BLaER1 treated with 17β-estradiol and CSF1 and Interleukin-3, amounts not matched to agents 10 nM and 100 nM (cell line): ENCODE measurements at regions not wholly inside any gene's neighbourhood (a gene's known extent, or its start where the extent isn't known, plus 50 kb on each side); places are given as distances from the start of the nearest gene placed in this dataset.

Source experiments
- H3K27ac ChIP-seq, 11 experiments: shearing (Covaris generic); formaldehyde crosslinking; 2 replicates each; pipeline ENCODE4 v1.8.1; 2022
- H3K27me3 ChIP-seq, 11 experiments: shearing (Covaris generic); formaldehyde crosslinking; 2 replicates each; pipeline ENCODE4 v1.8.1; 2022
- H3K36me3 ChIP-seq, 11 experiments: shearing (Covaris generic); formaldehyde crosslinking; 2 replicates each; pipeline ENCODE4 v1.8.1; 2022
- H3K4me1 ChIP-seq, 10 experiments: shearing (Covaris generic); formaldehyde crosslinking; 2 replicates each; pipeline ENCODE4 v1.8.1; 2022
- H3K4me2 ChIP-seq, 11 experiments: shearing (Covaris generic); formaldehyde crosslinking; 2 replicates each; pipeline ENCODE4 v1.8.1; 2022
- H3K4me3 ChIP-seq, 10 experiments: shearing (Covaris generic); formaldehyde crosslinking; 2 replicates each; pipeline ENCODE4 v1.8.1; 2022
- H3K9ac ChIP-seq, 11 experiments: shearing (Covaris generic); formaldehyde crosslinking; 2 replicates each; pipeline ENCODE4 v1.8.1; 2022
- H3K9me3 ChIP-seq, 11 experiments: shearing (Covaris generic); formaldehyde crosslinking; replicated peaks in 1 of 11; 2 replicates each; pipeline ENCODE4 v1.8.1; 2022
- H4K20me1 ChIP-seq, 11 experiments: shearing (Covaris generic); formaldehyde crosslinking; 2 replicates each; pipeline ENCODE4 v1.8.1; 2022
- Cebpa-rat ChIP-seq, 11 experiments: shearing (Covaris generic); IDR thresholded peaks; 2 replicates each; pipeline ENCODE4 v1.8.1; 2022

DNA sequence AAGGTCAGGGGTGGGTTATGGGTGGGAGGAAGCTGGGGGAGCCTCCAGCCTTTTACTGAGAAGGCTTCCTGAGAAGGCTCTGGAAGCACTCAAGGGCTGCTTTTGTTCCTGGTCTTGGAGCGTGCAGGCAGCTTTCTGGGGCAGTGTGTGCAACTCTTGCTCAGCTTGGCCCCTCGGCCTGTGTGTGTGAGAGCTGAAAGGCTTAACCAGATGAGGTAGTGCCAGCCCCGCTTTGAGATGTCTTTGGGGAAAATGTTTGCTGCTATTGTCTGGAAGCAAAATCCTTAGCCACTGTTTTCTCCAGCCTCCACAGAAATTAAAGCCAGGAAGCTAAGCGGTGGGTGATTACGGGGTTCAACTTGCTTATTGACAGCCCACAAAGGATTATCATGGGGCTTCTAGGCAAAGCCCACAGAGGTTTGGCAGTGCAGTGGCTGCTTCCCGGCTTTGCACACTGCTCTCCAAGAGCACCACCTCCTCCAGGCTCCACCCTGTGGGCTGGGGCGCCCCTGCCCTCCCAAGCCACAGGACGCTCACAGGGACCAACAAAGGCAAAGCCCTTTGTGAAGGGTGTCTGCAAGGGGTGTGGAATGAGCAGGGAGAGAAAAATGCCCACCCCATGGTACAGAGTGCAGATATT, 121.7 kb upstream of the TLE3 start:
- H3K27ac ChIP-seq: no peak overlapping the region
- no peaks in the 10 kb centered on the region for H3K9me3 ChIP-seq
- H3K4me3 ChIP-seq: no peak overlapping the region
- H3K9ac ChIP-seq: no peak overlapping the region
- H3K4me1 ChIP-seq: peaks cover 0 to 12% (median 10%) of the 10 kb centered on the region in 10 experiments; a peak in 10 of 20 replicates
- no peaks in the 10 kb centered on the region; a peak in 2 of 22 replicates for H4K20me1 ChIP-seq
- H3K36me3 ChIP-seq: no peaks in the 10 kb centered on the region
- TF ChIP-seq Cebpa-rat (IDR thresholded peaks at IDR 0.05): no peak
- no peaks in the 10 kb centered on the region for H3K27me3 ChIP-seq
- H3K4me2 ChIP-seq: no peak overlapping the region

DNA sequence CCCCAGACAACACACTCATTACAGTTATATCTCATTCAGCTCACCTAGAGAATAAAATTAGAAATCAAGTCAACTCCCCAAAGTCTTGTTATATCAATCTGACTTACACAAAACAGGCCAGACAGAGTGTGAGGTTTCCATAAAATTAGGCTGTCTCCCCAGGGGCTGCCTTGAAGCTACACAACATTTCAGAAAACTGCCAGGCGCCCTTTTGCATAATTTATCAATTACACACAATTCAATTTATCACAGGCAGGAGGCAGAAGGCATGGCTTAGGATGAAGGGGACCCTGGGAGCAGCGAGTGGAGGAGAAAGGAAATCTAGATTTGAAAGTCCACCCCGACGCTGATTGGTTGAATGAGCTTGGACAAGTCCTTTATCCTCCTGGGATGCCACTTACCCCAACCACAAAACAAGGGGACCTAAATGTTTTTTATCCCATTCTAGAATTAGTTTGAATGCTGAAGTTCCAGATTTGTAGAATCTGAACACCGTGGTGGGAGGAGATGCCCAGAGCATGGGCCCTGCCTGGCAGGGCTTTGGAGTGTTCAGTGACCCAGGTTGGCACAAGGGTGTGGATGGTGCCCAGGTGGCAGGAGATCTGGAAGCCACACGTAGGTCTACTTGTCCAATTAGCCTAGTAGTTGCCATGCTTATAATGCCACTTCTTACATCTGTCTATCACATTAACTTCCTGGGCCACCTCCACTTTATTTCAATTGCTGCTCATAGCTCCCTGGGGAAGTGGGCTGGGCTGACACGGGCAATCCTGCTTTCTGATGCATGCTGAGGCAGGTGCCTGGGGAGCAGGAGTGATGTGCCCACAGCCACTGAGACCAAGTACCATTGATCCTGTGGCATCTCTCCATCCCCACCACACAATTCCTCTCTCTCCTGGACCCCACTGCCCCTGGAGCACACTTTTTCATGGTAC, 119.8 kb upstream of the TLE3 start:
- Histone ChIP-seq H3K4me3 (no peak overlapping the region), H3K9me3 (no peaks in the 10 kb centered on the region), H3K27me3 (no peaks in the 10 kb centered on the region), H3K4me2 (peak overlapping the region in 7 of 11 experiments; percentile 5 to 58 (median 28); a peak in 12 of 22 replicates), H3K36me3 (no peaks in the 10 kb centered on the region), H4K20me1 (no peaks in the 10 kb centered on the region; a peak in 2 of 22 replicates), H3K27ac (no peak overlapping the region), H3K9ac (no peak overlapping the region), H3K4me1 (peaks cover 0 to 12% (median 8%) of the 10 kb centered on the region in 10 experiments; a peak in 10 of 20 replicates)
- TF ChIP-seq Cebpa-rat (IDR thresholded peaks at IDR 0.05): no peak

DNA sequence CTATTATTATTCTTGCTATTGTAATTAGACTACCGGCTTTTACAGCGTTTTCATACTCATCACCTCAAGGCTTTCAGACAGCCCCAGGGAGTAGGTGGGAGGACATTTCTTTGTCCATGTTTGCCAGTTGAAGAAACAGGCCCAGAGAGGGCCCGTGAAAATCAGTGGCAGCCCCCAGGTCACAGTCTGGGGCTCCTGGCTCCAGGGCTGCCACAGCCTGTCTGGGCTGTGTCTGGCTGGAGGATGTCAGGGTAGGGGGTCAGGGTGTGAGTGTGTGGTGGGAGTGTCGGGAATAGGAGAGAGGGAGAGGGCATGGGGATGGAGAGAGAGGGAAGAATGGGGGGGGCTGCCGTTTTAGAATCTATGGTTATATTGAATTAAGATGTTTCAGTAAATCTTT, 118.2 kb upstream of the TLE3 start:
- Histone ChIP-seq H4K20me1 (no peaks in the 10 kb centered on the region; a peak in 2 of 22 replicates), H3K9ac (no peak overlapping the region), H3K9me3 (no peaks in the 10 kb centered on the region), H3K4me3 (no peak overlapping the region), H3K4me2 (no peak overlapping the region), H3K27ac (no peak overlapping the region), H3K27me3 (no peaks in the 10 kb centered on the region), H3K36me3 (no peaks in the 10 kb centered on the region), H3K4me1 (peaks cover 0 to 12% (median 8%) of the 10 kb centered on the region in 10 experiments; a peak in 10 of 20 replicates)
- TF ChIP-seq Cebpa-rat (IDR thresholded peaks at IDR 0.05): no peak

DNA sequence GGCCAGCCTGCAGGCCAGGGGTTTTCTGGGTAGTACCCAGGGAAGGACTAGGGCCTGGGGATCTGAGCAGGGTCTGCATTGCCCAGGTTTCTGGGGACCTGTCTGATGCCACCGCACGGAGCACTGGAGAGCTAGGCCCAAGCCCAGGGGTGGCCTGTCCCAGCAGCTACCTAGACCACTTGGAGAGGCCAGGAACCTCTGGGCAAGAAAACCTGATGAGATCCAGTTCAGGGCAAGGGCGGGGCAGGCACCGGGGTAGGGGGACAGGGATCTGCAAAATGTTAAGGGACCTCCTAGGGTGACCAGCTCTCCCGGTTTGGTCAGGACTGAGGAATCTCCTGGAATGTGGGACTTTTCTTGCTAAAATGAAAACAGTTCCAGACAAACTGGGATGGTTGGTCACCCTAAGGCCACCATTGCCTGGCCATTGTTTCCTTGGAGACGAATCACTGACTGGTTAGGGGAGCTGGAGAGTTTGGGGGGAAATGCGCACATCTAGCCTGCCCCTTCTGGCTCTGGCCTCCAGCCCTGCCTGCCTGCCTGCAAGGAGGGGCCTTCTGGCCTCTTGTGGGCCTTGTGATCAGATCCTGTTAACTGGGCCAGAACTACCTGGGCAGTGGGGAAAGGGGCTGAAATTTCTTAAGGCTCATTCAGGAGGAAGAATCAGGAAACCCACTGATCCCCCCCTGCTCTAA, 117.4 kb upstream of the TLE3 start:
- Histone ChIP-seq H3K4me2 (no peak overlapping the region), H3K9me3 (no peaks in the 10 kb centered on the region), H3K36me3 (no peaks in the 10 kb centered on the region), H3K9ac (no peak overlapping the region), H3K27me3 (no peaks in the 10 kb centered on the region), H3K27ac (no peak overlapping the region), H3K4me1 (peaks cover 0 to 12% (median 8%) of the 10 kb centered on the region in 10 experiments; a peak in 10 of 20 replicates), H4K20me1 (peaks cover 0 to 6% (median 0%) of the 10 kb centered on the region in 11 experiments; a peak in 3 of 22 replicates), H3K4me3 (no peak overlapping the region)
- no peak for TF ChIP-seq Cebpa-rat (IDR thresholded peaks at IDR 0.05)

DNA sequence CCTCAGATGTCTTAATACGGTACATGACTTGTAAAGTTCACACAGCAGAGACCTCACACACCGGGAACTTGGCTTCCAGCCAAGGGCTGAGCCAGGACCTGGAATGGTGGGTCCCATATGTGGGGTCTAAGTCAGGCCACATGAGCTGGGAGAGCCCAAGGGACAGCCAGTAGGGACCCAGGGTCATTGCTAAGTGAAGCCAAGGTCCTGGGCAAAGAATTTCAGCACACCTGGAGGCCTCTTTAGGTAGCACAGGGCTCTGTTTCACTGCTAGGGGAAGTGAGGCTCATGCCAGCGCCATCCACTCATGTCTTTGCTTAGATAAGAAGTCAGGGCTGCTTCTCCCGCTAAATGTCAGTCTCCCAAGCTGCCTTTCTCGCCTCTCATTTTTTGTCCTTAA, 116.6 kb upstream of the TLE3 start:
- no peak for TF ChIP-seq Cebpa-rat (IDR thresholded peaks at IDR 0.05)
- no peak overlapping the region for H3K4me2 ChIP-seq
- no peak overlapping the region for H3K4me3 ChIP-seq

DNA sequence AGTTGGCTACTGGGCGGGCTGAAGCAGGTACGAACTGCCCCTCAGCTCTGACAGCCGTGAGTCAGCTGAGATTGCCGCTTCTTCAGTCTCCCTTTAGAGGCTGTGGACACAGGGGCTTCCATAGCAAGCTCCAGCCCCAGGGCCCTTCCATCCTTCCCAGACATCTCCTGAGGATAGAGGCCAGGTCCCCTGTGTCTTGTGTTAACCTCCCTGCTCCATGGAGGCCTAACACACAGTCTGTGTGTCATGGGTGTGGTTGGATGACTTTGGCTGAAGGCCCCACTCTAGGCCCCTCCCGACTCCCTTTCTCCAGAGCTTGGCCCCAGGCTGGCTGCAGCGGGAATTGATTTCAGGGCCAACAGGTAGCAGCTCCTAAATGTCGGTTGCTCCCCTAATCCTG, 116.1 kb upstream of the TLE3 start:
- no peaks in the 10 kb centered on the region for H3K27me3 ChIP-seq
- TF ChIP-seq Cebpa-rat (IDR thresholded peaks at IDR 0.05): no peak
- no peaks in the 10 kb centered on the region for H3K9me3 ChIP-seq
- no peak overlapping the region for H3K4me3 ChIP-seq
- H3K27ac ChIP-seq: no peak overlapping the region
- H3K4me1 ChIP-seq: peaks cover 0 to 12% (median 8%) of the 10 kb centered on the region in 10 experiments; a peak in 10 of 20 replicates
- peaks cover 0 to 6% (median 0%) of the 10 kb centered on the region in 11 experiments; a peak in 3 of 22 replicates for H4K20me1 ChIP-seq
- H3K36me3 ChIP-seq: no peaks in the 10 kb centered on the region
- H3K4me2 ChIP-seq: no peak overlapping the region
- no peak overlapping the region for H3K9ac ChIP-seq

More for the DNA sequence above, 116.6 kb upstream of the TLE3 start:
- no peaks in the 10 kb centered on the region for H3K36me3 ChIP-seq
- no peaks in the 10 kb centered on the region for H3K27me3 ChIP-seq
- peaks cover 0 to 6% (median 0%) of the 10 kb centered on the region in 11 experiments; a peak in 3 of 22 replicates for H4K20me1 ChIP-seq
- H3K9ac ChIP-seq: no peak overlapping the region
- peaks cover 0 to 12% (median 8%) of the 10 kb centered on the region in 10 experiments; a peak in 10 of 20 replicates for H3K4me1 ChIP-seq
- no peaks in the 10 kb centered on the region for H3K9me3 ChIP-seq
- H3K27ac ChIP-seq: no peak overlapping the region

DNA sequence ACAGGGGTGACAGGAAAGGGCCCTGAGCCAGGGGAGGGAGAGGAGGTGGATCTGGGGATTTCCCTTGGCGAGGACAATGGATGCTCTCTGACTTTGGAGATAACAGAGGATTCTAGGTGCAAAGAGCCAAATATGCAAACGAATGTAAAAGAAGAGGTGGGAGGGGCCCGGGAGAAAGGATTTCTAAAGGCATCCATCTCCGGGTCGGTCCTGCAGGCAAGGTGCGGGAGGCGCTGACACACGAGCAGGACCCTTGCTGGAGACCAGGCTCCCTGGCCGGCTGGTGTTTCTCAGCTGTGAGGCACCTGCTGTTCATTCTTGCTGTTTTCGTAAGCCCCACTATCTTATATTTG, 115.2 kb upstream of the TLE3 start:
- no peak for TF ChIP-seq Cebpa-rat (IDR thresholded peaks at IDR 0.05)
- H4K20me1 ChIP-seq: peaks cover 0 to 6% (median 0%) of the 10 kb centered on the region in 11 experiments; a peak in 2 of 22 replicates
- no peak overlapping the region for H3K27ac ChIP-seq
- H3K4me2 ChIP-seq: no peak overlapping the region
- H3K4me3 ChIP-seq: no peak overlapping the region
- H3K4me1 ChIP-seq: peaks cover 0 to 12% (median 7%) of the 10 kb centered on the region in 10 experiments; a peak in 10 of 20 replicates
- no peak overlapping the region for H3K9ac ChIP-seq
- H3K9me3 ChIP-seq: no peaks in the 10 kb centered on the region
- no peaks in the 10 kb centered on the region for H3K27me3 ChIP-seq
- no peaks in the 10 kb centered on the region for H3K36me3 ChIP-seq

DNA sequence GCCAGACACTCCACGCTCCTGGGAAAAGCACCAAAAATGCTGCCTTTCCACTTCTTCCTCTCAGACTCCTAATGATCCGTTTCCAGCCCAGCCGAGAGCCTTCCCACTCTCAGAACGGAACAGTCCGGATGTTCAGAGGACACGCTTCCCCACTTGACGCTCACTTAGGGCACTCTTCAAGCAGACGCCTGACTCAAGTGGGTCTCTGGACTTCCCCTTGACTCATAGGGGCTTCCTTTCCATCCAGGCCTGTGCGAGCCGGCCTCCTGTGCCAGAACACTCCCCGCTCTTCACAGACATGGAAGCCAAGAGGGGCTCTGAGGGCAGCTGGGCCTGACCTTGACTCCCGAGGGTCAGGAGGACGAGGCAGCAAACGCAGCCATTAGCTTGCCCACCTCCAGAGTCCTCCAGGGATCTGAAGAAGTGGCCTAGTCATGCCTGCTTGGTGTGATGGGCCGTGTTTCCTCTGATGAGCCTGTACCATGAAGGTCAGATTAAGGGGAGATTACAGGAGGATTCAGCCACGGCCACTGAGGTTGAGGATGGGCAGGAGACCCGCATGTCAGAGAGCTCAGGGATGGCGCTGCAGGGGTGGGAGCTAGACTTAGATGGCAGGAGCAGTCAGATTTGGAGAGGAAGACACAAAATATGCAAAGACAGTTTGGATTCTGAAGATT, 114.7 kb upstream of the TLE3 start:
- Histone ChIP-seq H3K27me3 (no peaks in the 10 kb centered on the region), H3K36me3 (no peaks in the 10 kb centered on the region), H3K27ac (no peak overlapping the region), H3K4me2 (no peak overlapping the region), H3K4me3 (no peak overlapping the region), H3K9ac (no peak overlapping the region), H3K4me1 (peaks cover 0 to 7% (median 3%) of the 10 kb centered on the region in 10 experiments; a peak in 10 of 20 replicates), H4K20me1 (peaks cover 0 to 6% (median 0%) of the 10 kb centered on the region in 11 experiments; a peak in 2 of 22 replicates), H3K9me3 (no peaks in the 10 kb centered on the region)
- no peak for TF ChIP-seq Cebpa-rat (IDR thresholded peaks at IDR 0.05)
